ENCODE measurements at regions not wholly inside any gene's neighbourhood (a gene's known extent, or its start where the extent isn't known, plus 50 kb on each side); places are given as distances from the start of the nearest gene placed in this dataset.
"Not testable (repeated sequence)": the region's sequence is repeated elsewhere in the genome, so short reads cannot be mapped to it uniquely, and the experiment has no call there.

GRCh38 chr11:37298173-37298572 lies 700.1 kb upstream of the RAG2 start:
- no peak overlapping the region for H3K4me3 ChIP-seq
- H3K4me1 ChIP-seq, result no peaks in the 10 kb centered on the region
- no peak for DNase-seq
- H3K36me3 ChIP-seq, result no peaks in the 10 kb centered on the region
- H3K27ac ChIP-seq, result no peak overlapping the region
- no peaks in the 10 kb centered on the region for H3K27me3 ChIP-seq
- no peaks in the 10 kb centered on the region for H3K9me3 ChIP-seq (replicated peaks)

- H3K27me3 ChIP-seq, result no peaks in the 10 kb centered on the region
- no peak overlapping the region for H3K27ac ChIP-seq
- no peak for DNase-seq
- no peaks in the 10 kb centered on the region for H3K36me3 ChIP-seq
- no peak overlapping the region for H3K4me3 ChIP-seq
- no peaks in the 10 kb centered on the region for H3K9me3 ChIP-seq (replicated peaks)
- no peaks in the 10 kb centered on the region for H3K4me1 ChIP-seq
Observed at GRCh38 chr11:37286890-37287289, 688.9 kb upstream of the RAG2 start.

GRCh38 chr11:37282367-37282766 lies 684.3 kb upstream of the RAG2 start:
- Histone ChIP-seq H3K9me3 (replicated peaks) (no peaks in the 10 kb centered on the region), H3K27me3 (no peaks in the 10 kb centered on the region), H3K4me3 (no peak overlapping the region), H3K4me1 (no peaks in the 10 kb centered on the region), H3K36me3 (no peaks in the 10 kb centered on the region), H3K27ac (no peak overlapping the region)
- no peak for DNase-seq

GRCh38 chr11:37280200-37280599 lies 682.2 kb upstream of the RAG2 start:
- Histone ChIP-seq H3K4me3 (no peak overlapping the region), H3K4me1 (no peaks in the 10 kb centered on the region), H3K9me3 (replicated peaks) (no peaks in the 10 kb centered on the region), H3K27me3 (no peaks in the 10 kb centered on the region), H3K27ac (no peak overlapping the region), H3K36me3 (no peaks in the 10 kb centered on the region)
- DNase-seq, result no peak

GRCh38 chr11:37277896-37278465 lies 679.9 kb upstream of the RAG2 start:
- Histone ChIP-seq H3K4me3 (no peak overlapping the region), H3K27ac (no peak overlapping the region), H3K36me3 (no peaks in the 10 kb centered on the region), H3K9me3 (replicated peaks) (no peaks in the 10 kb centered on the region), H3K4me1 (no peaks in the 10 kb centered on the region), H3K27me3 (no peaks in the 10 kb centered on the region)
- DNase-seq, result no peak

GRCh38 chr11:37264783-37265182 lies 666.7 kb upstream of the RAG2 start:
- no peak for DNase-seq
- no peaks in the 10 kb centered on the region for H3K9me3 ChIP-seq (replicated peaks)
- no peaks in the 10 kb centered on the region for H3K27me3 ChIP-seq
- no peak overlapping the region for H3K4me3 ChIP-seq
- no peaks in the 10 kb centered on the region for H3K36me3 ChIP-seq
- no peaks in the 10 kb centered on the region for H3K4me1 ChIP-seq
- no peak overlapping the region for H3K27ac ChIP-seq

GRCh38 chr11:37264060-37264459 lies 666.0 kb upstream of the RAG2 start:
- H3K4me3 ChIP-seq, result no peak overlapping the region
- no peak overlapping the region for H3K27ac ChIP-seq
- no peaks in the 10 kb centered on the region for H3K4me1 ChIP-seq
- DNase-seq, result no peak
- H3K27me3 ChIP-seq, result no peaks in the 10 kb centered on the region
- no peaks in the 10 kb centered on the region for H3K9me3 ChIP-seq (replicated peaks)
- H3K36me3 ChIP-seq, result no peaks in the 10 kb centered on the region

- not testable (repeated sequence) for DNase-seq; H3K4me3 ChIP-seq; H3K9me3 ChIP-seq (replicated peaks); H3K27me3 ChIP-seq; H3K27ac ChIP-seq; H3K4me1 ChIP-seq; H3K36me3 ChIP-seq
Observed at GRCh38 chr11:37263467-37263866, 665.4 kb upstream of the RAG2 start.

GRCh38 chr11:37259734-37260133 lies 661.7 kb upstream of the RAG2 start:
- DNase-seq, result no peak
- H3K27ac ChIP-seq, result no peak overlapping the region
- no peak overlapping the region for H3K4me3 ChIP-seq
- no peaks in the 10 kb centered on the region for H3K36me3 ChIP-seq
- H3K27me3 ChIP-seq, result no peaks in the 10 kb centered on the region
- no peaks in the 10 kb centered on the region for H3K9me3 ChIP-seq (replicated peaks)
- no peaks in the 10 kb centered on the region for H3K4me1 ChIP-seq

- Histone ChIP-seq H3K27ac (no peak overlapping the region), H3K9me3 (replicated peaks) (no peaks in the 10 kb centered on the region), H3K36me3 (no peaks in the 10 kb centered on the region), H3K27me3 (no peaks in the 10 kb centered on the region), H3K4me1 (no peaks in the 10 kb centered on the region), H3K4me3 (no peak overlapping the region)
- DNase-seq, result no peak
Observed at GRCh38 chr11:37248145-37248544, 650.1 kb upstream of the RAG2 start.

- H3K27me3 ChIP-seq; H3K9me3 ChIP-seq (replicated peaks); H3K4me1 ChIP-seq; H3K27ac ChIP-seq; H3K4me3 ChIP-seq; DNase-seq; H3K36me3 ChIP-seq: not testable (repeated sequence)
Observed at GRCh38 chr11:37246092-37246491, 648.1 kb upstream of the RAG2 start.

- H3K27ac ChIP-seq, result no peak overlapping the region
- no peaks in the 10 kb centered on the region for H3K36me3 ChIP-seq
- no peak for DNase-seq
- H3K4me3 ChIP-seq, result no peak overlapping the region
- H3K9me3 ChIP-seq (replicated peaks), result no peaks in the 10 kb centered on the region
- H3K27me3 ChIP-seq, result no peaks in the 10 kb centered on the region
- H3K4me1 ChIP-seq, result no peaks in the 10 kb centered on the region
Observed at GRCh38 chr11:37230865-37231264, 632.8 kb upstream of the RAG2 start.

- DNase-seq, result no peak
- H3K27ac ChIP-seq, result no peak overlapping the region
- no peak overlapping the region for H3K4me3 ChIP-seq
- no peaks in the 10 kb centered on the region for H3K4me1 ChIP-seq
- no peaks in the 10 kb centered on the region for H3K9me3 ChIP-seq (replicated peaks)
- H3K27me3 ChIP-seq, result no peaks in the 10 kb centered on the region
- H3K36me3 ChIP-seq, result no peaks in the 10 kb centered on the region
Observed at GRCh38 chr11:37223962-37224361, 625.9 kb upstream of the RAG2 start.

- Histone ChIP-seq H3K9me3 (replicated peaks) (no peaks in the 10 kb centered on the region), H3K27ac (no peak overlapping the region), H3K27me3 (no peaks in the 10 kb centered on the region), H3K4me1 (no peaks in the 10 kb centered on the region), H3K4me3 (no peak overlapping the region), H3K36me3 (no peaks in the 10 kb centered on the region)
- no peak for DNase-seq
Observed at GRCh38 chr11:37203006-37203405, 605.0 kb upstream of the RAG2 start.

- Histone ChIP-seq H3K4me1 (no peaks in the 10 kb centered on the region), H3K4me3 (no peak overlapping the region), H3K36me3 (no peaks in the 10 kb centered on the region), H3K27ac (no peak overlapping the region), H3K9me3 (replicated peaks) (no peaks in the 10 kb centered on the region), H3K27me3 (no peaks in the 10 kb centered on the region)
- no peak for DNase-seq
Observed at GRCh38 chr11:37199082-37199481, 601.0 kb upstream of the RAG2 start.

GRCh38 chr11:37184326-37184725 lies 586.3 kb upstream of the RAG2 start:
- no peak overlapping the region for H3K4me3 ChIP-seq
- H3K4me1 ChIP-seq, result no peaks in the 10 kb centered on the region
- H3K27ac ChIP-seq, result no peak overlapping the region
- no peaks in the 10 kb centered on the region for H3K9me3 ChIP-seq (replicated peaks)
- H3K36me3 ChIP-seq, result no peaks in the 10 kb centered on the region
- DNase-seq, result no peak
- H3K27me3 ChIP-seq, result no peaks in the 10 kb centered on the region

Data from SJCRH30 (cell line).